ENCODE measurements at regions not wholly inside any gene's neighbourhood (a gene's known extent, or its start where the extent isn't known, plus 50 kb on each side); places are given as distances from the start of the nearest gene placed in this dataset.

DNA sequence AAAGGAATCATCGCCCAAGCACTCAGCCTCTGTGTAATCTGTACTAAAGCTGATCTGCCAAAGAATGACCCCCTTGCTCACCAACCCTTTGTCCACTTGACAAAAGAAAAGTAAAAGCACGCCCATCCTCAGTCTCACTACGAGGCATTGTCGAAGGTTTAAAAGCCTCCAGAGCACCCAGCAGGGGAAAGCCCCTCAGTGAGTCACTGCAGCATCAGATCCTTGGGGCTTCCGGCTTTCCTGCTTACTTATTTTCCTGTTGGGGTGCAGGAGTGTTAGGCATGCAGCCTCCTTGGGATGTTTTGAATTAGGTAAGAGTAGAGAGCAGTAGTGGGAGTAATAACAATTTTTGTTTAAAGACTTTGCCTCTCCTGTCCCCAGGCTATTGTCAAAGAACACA is 216.1 kb downstream of the MTHFS start:
- TF ChIP-seq POLR2AphosphoS5 (IDR thresholded peaks at IDR 0.05) = no peak
- TF ChIP-seq, protein P1, sequence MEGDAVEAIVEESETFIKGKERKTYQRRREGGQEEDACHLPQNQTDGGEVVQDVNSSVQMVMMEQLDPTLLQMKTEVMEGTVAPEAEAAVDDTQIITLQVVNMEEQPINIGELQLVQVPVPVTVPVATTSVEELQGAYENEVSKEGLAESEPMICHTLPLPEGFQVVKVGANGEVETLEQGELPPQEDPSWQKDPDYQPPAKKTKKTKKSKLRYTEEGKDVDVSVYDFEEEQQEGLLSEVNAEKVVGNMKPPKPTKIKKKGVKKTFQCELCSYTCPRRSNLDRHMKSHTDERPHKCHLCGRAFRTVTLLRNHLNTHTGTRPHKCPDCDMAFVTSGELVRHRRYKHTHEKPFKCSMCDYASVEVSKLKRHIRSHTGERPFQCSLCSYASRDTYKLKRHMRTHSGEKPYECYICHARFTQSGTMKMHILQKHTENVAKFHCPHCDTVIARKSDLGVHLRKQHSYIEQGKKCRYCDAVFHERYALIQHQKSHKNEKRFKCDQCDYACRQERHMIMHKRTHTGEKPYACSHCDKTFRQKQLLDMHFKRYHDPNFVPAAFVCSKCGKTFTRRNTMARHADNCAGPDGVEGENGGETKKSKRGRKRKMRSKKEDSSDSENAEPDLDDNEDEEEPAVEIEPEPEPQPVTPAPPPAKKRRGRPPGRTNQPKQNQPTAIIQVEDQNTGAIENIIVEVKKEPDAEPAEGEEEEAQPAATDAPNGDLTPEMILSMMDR (IDR thresholded peaks at IDR 0.05) = no peak
- no peak for TF ChIP-seq POLR2A (IDR thresholded peaks at IDR 0.05)
